GM12891 (cell line): ENCODE measurements at regions not wholly inside any gene's neighbourhood (a gene's known extent, or its start where the extent isn't known, plus 50 kb on each side); places are given as distances from the start of the nearest gene placed in this dataset.

Source experiments
- POLR2A ChIP-seq: IDR thresholded peaks from 2 replicates; pipeline ENCODE4 v1.6.1; 2011; ENCODE audit warnings: low read depth, low read length, control low read depth
- POLR2AphosphoS5 ChIP-seq: IDR thresholded peaks from 2 replicates; pipeline ENCODE4 v1.6.1; 2011; ENCODE audit warnings: low read depth, low read length, control low read depth

GRCh38 chr1:71311376-71311775 is 230.5 kb upstream of the ZRANB2 start:
- TF ChIP-seq POLR2AphosphoS5 (no peak), POLR2A (no peak)
